Limb (tissue), 2 donors: ENCODE measurements at regions not wholly inside any gene's neighbourhood (a gene's known extent, or its start where the extent isn't known, plus 50 kb on each side); places are given as distances from the start of the nearest gene placed in this dataset.

Source experiments
- DNase-seq, 2 donors: peaks; one replicate each; pipeline ENCODE4 v3.0.0-alpha.2; 2016; ENCODE audit errors: extremely low spot score in 2 of 2

GRCh38 chr11:37552284-37552683 lies 954.2 kb upstream of the RAG2 start:
- no peak for DNase-seq

DNA sequence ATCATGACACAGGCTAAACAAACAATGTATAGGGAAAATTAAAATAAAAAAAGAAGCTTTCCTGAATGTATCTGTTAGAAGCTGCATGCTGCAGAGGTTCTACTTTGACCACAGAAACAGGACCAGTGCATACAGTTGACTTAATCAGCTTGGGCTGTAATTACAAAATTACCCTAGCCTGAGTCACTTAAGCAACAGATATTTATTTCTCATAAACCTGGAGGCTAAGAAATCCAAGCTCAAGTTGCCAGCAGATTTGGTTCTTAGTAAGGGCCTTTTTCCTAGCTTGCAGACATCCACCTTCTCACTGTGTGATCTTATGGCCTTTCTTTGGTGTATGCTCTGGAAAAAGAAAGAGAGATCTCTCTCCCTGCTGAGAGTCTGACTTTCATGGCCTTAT lies 946.5 kb upstream of the RAG2 start:
- no peak for DNase-seq

DNA sequence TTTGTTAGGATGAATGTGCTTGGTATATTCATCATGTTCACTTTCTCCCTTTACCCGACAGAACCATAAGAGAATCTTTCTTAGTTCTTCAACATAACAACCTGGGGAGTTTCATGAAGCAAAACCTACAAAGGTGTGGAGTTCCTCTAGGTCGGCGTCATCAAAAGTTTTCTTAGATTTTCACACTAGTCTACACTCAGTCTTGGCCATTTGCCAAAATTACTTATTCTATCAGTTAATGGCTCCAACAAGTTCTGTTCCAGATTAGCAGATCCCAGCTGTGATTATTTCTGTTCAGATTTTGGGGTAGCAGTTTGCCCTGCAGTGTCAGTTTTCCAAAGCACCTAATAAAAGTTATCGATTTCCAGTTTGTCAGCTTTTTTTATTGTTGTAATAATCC lies 935.8 kb upstream of the RAG2 start:
- DNase-seq, result no peak

- no peak for DNase-seq
These were observed 935.1 kb upstream of the RAG2 start for GRCh38 chr11:37533087-37533486.

DNA sequence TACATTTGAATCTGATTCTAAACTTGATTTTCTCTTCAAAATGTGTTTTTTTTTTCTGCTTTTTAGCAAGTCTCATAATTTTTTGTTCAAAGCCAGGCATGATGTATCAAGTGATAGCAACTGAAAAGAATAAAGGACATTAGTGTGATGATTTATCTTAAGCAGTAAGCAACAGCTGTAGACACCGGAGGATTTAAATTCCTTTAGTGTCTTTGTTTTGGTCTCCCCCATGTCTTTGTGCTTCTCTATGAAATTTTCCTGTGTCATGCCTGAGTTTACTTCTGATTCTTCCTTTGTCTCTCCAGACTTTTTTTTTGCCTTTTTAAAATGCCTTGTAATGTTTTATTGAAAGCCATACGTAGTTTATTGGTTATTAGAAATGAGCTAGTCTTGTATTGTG lies 934.2 kb upstream of the RAG2 start:
- no peak for DNase-seq

- no peak for DNase-seq
These were observed 929.5 kb upstream of the RAG2 start for GRCh38 chr11:37527545-37527944.

GRCh38 chr11:37525336-37525735 lies 927.3 kb upstream of the RAG2 start:
- no peak for DNase-seq

- DNase-seq, result no peak
These were observed 921.7 kb upstream of the RAG2 start for GRCh38 chr11:37519781-37520180.

DNA sequence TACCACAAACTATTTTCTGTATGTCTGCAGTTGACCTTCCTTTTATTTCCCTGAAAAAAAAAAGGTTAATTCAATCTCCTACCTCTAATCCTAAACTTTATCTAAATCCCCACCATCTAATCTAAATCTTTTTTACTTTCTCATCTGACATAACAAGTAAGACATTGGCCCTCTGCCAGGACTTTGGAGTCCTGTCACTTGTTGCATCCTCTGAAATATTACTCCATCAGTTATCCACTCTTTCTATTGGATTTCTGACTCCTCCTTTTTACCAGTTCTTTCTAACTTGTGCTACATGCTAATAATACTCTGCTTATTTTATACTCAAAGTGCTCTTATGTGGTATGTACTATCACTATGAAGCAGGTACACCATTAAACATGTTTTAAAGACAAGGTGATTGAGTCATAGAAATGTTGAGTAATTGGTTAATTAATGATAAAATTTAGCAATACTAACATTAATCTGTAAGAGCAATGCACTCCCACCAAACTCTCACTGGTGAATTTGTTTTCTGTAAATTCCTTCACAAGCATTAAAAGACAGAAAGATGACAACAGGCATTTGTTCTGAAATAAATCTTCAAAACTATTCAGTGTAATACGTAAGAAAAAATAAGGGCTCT lies 914.2 kb upstream of the RAG2 start:
- no peak for DNase-seq

DNA sequence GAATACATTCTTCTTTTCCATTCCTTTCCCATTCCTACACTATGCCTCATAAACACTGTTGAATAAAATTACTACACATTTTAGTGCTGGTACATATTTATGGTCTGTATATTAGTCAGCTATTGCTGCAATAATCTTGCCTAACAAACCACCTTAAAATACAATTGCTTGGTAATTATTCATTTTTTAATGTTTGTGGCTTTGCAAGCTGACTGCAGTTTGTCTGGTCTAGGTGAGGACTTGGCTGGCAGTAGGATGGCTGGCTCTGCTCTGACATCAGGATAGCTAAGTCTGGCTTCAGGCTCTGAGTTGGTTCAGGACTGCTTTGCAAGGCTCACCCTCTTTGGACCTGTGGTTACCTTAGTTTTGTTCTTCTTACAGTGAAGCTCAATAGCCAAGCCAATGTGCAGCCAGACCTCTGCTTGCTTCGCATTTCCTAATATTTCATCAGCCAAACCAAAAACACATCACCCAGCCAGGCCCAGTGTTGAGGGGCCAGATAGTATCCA lies 913.4 kb upstream of the RAG2 start:
- DNase-seq, result no peak

DNA sequence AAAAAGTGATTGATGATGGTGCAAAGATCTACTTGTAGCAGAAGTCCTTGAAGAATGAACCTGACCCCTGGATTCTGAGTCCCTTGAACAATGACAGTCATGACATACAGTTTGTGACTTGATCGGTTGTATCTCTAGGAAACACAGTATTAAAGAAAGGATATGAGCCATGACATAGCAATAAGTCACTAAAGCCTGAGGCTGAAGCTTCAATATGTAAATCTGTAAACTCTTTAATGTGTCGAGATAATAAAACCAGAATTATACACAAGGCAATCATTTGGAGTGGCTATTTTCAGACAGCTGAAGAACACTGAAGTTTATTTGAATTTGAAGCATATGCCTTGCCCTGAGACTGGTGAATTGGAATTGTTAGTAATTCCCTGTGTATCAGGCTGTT lies 911.5 kb upstream of the RAG2 start:
- no peak for DNase-seq

DNA sequence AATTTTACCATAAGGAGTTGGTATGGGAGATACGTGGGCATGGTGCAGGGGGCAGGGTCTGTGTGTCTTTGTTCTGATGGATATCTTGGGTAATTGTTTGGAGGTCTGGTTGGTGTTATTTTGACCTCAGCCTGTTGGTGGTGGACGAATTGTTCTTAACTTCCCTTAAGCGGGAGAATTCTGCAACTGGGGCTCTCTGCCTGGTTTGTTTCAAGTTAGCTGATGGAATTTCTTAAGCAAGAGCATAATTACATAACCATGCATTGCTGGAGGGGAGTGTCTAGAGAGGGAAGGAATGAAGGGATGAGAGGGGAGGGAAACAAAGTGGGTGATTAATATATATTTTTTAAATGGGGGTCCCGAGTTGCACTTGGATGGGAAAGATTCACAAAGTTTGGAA lies 908.5 kb upstream of the RAG2 start:
- DNase-seq, result no peak

- DNase-seq, result no peak
These were observed 907.4 kb upstream of the RAG2 start for GRCh38 chr11:37505406-37505805.

GRCh38 chr11:37504921-37505320 lies 906.9 kb upstream of the RAG2 start:
- DNase-seq, result no peak

GRCh38 chr11:37504060-37504611 lies 906.1 kb upstream of the RAG2 start:
- DNase-seq, result no peak

DNA sequence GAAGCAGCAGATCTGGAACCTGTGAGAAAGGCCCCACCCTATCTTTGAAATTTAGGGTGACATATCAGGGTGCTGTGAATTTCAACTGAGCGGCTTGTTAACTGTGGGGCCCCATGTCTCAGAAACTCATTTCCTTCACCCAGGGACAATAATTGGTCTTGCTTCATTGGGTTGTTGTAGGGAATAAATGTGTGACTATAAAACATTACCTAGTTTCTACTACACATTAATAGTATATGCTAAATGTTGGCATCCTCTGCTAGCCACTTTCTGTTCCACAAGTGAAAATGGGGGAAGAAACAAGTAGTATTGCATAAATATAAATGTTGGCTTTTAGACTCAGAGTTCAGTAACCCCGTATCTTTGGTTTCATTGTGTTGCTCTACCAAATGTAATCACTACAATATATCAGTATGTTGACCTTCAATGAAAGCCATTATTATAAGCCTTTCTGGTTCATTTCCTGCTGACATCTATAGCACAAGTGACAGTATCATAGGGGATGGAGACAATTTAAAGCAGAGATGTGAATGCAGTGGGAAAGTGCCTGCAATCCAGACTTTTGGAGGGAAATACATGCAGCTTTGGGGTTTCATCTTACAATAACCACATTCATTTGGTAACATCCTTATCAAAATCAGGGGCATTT lies 905.5 kb upstream of the RAG2 start:
- no peak for DNase-seq

DNA sequence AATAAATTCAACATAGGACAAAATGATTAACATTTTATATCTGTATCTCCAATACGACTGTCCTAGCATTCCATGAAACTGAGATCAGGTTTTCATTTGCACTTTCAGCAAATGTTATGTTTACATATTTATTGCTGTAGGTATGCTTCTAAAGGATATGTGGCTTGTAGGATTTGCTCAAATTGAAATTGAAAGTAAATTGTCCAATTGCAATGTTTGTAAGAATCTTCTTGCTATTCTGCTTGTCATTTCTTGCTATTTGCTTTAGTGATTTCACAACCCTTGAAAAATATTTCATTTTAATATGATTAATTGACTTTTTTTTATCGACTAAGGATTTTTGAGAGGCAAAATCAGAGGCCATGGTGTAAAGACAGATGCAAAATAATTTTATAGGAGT lies 904.2 kb upstream of the RAG2 start:
- DNase-seq, result no peak

- DNase-seq, result no peak
These were observed 902.4 kb upstream of the RAG2 start for GRCh38 chr11:37500425-37500824.

GRCh38 chr11:37497326-37497725 lies 899.3 kb upstream of the RAG2 start:
- DNase-seq, result no peak

GRCh38 chr11:37496201-37496600 lies 898.2 kb upstream of the RAG2 start:
- no peak for DNase-seq

DNA sequence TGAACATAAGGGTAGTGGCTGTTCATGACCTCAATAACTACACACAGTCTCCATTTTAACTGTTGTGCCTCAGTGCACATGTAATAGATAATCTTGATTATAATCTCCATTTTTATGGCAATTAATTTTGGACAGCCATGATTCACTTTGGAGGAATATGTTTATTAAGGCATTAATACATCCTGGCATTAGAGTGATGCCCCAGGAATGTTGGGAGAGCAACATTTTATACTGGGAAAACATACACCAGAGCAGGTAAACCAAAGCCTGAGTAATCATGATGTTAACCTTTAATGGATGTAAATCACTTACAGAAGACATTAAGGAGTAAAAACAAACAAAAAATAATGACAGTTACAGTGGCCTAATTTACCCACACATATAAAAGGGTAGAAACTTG lies 886.3 kb upstream of the RAG2 start:
- no peak for DNase-seq

DNA sequence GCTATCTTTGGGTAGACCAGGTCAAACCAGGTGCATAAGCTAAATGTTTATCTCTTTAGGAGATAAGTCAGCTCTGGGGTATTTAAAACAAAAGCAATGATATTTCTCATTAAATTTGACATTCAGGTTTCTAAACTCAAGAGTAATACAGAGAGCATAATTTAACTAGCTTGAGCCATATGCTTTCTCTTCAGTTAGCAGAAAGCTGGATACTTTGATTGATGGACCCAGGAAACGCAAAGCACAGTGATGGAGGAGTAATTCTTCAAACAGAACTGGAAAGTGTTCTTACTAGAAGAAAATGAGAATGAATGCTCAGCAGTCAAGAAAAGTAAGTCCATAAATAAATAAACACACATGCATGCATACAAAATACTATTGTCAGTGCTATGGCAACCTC lies 885.7 kb upstream of the RAG2 start:
- DNase-seq, result no peak

GRCh38 chr11:37474889-37475288 lies 876.9 kb upstream of the RAG2 start:
- no peak for DNase-seq
